RPMI7951 (cell line): ENCODE measurements at regions not wholly inside any gene's neighbourhood (a gene's known extent, or its start where the extent isn't known, plus 50 kb on each side); places are given as distances from the start of the nearest gene placed in this dataset.
"Not testable (repeated sequence)": the region's sequence is repeated elsewhere in the genome, so short reads cannot be mapped to it uniquely, and the experiment has no call there.

Source experiments
- DNase-seq: peaks from one replicate; pipeline ENCODE4 v3.0.0-alpha.2; 2012; ENCODE audit warnings: low read depth

DNA sequence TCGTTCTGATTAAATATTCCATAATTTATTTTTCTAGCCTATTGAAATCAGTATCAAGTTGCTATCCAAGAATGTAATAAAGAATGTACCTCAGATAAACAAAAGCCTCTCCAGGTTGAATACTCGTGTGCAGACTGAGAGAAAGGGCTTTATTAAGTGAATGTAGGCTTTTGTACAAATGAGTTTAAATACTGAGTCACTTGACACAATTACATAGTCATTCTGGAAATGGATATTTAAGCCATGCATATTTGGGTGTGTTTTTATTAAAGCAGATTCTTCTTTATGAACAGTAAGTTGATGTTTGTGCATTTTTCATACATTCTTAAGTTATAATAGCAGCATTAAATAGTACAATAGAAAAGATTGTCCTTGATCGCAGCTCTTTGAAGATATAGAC lies 139.8 kb upstream of the GK2 start:
- no peak for DNase-seq

DNA sequence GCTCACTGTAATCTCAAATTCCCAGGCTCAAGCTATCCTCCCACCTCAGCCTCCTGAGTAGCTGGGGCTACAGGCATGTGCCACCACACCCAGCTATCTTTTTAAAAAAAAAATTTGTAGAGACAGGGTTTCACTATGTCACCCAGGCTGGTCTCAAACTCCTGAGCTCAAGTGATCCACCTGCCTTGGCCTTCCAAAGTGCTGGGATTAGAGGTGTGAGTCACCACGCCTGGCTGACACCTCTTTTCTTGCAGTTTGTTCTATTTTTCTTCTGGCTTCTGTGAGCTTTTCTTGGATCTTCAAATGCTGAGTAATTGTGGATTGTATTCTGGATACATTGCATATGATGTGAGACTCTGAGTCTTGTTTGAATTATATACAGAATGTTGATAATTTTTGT lies 137.3 kb upstream of the GK2 start:
- not testable (repeated sequence) for DNase-seq

DNA sequence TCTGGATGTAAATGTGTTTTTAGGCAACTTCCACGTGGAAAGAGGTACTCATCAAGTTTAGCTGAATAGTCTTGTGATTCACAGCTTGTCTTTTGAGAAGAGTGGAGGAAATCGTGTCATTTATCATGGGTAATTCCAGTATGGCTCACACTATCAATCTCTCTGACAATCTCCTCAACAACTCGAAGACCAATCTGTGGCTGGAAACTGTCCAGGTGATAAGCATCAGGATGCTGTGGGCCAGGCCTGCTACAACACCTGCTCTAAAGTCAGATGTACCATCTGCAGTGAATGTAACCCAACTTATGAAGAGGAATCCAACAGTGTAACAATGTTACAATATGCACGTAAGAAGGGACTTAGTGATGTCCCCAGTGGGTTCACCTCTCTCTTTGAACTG lies 132.1 kb upstream of the GK2 start:
- no peak for DNase-seq

DNA sequence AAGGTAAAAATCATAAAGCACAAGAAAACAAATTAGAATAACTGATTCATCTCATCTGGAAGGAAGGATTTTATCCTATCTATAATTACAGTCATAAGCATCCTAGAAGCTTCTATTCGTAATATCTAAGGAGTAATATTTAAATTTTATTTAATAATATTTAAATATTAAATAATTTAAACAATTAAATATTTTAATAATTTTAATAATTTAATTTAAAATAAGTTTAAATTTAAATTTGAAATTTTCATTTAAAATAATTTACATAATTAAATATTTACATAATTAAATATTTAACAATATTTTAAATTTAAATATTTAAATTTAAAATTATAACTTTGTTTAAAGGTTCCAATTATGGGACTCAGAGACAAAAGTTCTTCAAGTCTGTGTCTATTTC lies 127.5 kb upstream of the GK2 start:
- DNase-seq, result no peak

DNA sequence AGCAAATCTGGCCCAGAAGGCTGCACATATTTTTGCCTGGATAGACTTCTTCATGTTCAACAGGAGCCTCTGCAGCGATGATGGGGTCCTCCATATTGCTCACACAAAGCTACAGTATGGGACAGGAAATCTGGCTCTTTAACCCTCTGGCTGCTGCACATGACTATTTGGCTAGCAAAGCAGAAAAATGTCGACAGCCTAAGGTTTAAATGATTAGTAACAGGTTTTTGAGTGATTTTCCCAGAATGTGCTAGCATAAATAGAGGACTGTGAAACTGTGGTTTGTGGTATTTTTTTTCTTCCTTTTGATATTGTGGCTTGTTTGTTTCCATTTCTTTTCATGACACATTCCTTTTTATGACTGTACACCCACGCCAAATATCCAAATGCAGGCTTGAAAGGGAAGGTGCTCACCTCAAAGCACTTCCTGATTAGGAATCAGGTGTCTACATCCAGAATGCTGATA lies 120.2 kb upstream of the GK2 start:
- DNase-seq, result peak; percentile 0

DNA sequence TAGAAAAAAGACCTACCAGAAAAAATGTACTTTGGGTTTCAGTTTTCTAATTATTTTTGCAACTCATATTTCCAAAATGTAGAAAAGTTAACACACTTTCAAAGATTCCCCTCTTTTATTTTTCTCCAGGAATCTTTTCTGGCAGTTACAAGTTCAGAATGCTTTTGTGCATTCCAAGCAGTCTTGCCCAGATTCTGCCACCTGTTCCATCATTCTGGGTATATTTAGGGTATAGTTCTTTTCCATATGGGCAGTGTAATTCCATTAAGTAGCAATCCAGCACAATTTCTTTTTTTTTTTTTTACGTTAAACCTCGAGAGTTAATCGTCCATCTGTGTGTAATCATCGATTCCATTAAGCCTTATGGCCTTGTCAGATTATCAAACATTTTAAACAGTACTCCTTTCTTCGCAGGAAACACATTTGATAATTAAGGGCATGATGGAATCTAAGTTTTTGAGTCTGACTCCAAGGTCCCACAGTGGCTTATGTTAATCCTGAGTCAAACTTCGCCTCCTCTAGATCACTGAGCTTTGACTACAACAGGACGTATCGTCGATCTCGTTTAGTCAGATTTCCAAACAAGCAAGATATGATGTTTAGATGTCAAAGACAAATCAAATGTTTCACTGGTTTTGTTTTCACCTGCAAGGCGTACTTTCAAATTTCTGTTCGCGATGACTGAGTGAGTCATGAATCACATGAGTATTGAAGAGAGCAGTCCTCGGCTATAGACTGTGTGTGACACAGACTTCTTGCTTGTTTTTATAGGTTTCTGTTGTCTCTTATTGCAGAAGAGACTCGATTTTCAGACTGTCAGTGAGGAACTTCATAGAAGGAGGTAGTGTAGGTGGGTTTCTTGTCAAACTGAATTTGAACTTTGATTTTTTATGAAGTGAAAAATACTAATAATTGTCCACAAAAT lies 118.9 kb upstream of the GK2 start:
- DNase-seq, result no peak

DNA sequence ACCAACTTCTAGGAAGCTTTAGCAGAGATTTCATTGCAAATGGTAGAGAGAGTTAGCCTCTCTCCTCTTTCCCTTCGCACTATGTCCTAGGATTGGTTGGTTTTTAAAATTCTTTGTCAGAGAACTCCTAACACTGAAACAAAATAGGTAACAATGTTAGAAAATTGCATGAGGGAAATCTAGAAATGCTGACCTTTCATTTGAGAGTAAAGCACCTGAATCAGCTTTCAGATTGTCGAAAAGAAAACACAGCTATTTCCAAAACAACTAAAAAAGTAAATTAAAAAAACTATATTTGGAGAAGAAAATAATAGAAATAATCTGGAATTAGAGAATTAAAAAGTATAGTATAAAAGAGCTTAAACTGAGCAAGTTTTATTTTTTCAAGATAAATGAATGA lies 108.1 kb upstream of the GK2 start:
- no peak for DNase-seq

DNA sequence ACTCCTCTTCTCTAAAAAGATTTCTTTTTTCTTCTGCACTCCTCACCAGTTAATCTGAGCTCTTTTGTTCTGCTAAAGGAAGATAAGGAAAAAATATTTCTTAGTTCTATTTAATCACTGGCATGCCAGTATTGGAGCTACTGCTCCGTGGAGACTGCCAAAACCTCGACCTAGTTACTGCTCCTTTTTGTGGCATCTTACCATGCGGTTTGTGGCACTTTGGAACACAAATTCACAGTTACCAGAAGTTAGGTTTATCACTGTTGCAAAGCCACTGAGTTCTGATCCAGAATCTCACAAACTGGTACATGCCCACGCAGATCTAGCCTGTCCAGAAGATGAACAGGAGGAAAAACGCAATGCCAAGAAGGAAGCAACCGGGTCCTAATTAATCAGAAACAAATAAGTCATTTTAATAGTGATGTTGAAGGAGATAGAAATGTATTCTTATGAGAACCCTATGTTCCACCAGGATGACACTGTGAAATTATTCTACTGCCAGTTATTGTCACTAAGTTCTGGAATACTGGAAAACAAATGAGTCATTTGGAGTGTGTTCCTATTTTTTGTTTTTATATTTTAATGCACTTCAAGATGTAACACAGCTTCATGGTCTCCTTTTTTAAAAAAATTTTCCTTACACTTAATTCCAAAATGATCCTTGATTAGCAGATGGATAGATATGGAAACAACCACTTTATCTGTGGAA lies 106.7 kb upstream of the GK2 start:
- DNase-seq, result no peak

DNA sequence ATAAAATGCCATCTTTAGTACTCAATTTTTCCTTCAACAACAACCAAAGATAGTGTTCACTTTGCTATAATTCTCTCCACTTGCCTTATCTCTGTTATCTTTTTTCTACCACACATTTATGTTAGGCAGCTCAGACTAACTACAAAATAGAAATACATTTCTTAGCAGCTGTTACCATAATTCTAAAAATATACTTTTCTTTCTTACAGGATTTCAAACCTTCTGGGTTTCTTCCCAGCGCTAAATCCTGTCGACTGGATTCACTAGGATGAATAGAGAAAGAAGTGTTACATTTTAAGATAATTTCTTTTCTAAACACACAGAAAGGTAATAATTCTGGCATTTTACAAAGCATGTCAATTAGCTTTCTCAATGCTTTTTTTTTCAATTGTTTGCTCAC lies 105.5 kb upstream of the GK2 start:
- no peak for DNase-seq

DNA sequence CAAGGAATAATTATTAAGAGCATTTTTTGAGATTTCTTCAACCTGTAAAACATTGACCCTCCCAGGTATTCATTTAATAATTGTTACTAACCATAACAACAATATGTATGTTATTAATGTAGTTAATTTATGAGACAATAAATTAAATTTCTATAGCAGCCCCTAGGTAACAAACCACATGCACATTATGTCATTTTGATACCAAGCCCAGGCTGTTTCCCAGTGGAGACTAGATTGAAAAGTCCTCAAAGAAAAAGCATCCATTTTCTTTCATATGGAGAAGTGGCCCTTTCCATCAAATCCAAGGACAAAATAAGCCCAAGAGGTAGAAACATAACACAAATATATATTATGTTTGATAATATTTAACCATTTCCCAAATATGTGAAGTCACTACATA lies 104.3 kb upstream of the GK2 start:
- DNase-seq, result no peak

DNA sequence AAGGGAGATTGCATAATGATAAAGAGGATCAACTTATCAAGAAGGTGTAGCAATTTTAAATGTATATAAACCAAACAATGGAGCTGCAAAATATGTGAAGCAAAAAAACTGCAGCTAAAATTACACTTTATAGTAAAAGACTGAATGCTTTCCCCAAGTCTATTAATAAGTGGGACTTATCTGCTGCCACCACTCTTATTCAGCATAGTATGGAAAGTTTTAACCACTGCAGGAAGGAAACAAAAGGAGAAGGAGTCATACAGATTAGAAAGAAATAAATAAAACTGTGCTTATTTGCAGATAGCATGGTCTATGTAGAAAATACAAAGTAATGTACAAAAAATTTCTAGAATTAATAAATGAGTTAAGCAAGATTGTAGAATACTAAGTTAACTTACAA lies 94.1 kb upstream of the GK2 start:
- no peak for DNase-seq

DNA sequence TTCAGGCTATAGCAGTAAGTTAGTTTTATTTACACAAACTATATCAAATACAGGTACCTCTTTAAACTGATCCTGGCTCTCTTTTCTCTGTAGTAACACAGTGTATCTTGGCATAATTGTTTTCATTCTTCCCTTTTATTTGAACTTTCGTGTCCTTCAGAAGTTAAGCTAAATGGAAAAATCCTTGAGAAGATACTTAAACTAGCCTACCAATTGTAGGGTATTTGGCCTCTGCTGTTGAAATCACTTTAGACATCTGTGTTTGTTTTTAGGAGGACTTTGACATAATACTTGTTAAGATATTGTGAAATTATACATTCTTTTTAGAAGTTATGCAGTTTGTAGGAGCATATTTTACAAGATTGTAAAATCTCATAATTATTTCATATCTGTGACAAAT lies 90.3 kb upstream of the GK2 start:
- DNase-seq, result no peak

DNA sequence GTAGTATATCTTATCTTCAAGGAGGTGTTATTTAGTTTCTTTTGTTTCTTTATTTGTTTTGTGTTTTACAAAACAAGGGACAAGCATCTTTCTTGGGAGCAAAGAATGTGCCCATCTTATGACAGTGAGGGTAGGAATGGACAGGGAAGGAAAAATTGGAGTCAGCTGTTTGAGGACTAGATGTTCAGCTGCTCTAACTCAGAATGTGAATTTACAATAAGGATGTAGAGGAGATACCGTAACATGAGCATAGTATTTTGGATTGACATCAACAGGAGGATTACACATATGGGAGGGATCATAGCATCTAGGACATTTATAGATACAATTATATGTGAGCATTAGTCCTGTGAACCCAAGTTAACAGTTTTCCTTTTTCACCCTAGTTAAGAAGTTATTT lies 89.0 kb upstream of the GK2 start:
- no peak for DNase-seq

DNA sequence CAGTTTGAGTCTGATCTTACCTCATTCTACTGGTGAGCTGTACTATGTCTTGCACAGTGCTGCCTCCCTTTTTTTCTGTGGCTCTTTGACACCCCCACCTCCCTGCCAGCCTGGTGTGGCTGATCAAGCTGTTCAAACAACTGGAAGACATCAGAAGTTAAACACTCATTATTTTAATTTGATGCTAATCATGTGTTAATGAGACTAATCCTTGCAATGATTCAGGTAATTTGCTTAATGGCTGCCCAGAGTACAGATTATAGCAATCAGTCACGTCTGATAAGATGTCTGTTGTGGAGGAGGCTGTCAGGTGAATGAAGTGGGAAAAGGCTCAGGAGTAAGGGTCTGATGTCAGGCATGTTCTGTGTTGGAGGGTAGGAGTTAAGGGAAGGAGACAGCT lies 87.4 kb upstream of the GK2 start:
- no peak for DNase-seq

DNA sequence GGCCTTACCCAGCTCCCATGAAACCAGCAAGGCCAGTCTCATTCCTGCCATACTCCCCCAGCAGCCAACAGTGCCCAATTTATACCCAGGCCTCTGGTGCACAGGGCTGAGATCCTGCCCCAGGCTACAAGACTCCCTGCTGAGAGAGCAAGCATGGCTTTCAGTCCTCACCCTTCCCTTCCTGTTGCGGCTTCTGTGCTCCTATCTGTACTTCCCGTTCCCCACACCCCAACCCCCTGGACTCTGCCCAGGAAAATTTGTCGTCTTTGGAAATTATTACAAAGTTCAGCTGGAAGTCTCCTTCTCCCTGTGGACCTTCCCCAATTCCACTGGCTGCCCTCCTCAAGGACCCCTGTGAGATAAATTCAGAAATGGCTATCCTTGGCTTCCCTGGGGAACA lies 84.1 kb upstream of the GK2 start:
- no peak for DNase-seq

DNA sequence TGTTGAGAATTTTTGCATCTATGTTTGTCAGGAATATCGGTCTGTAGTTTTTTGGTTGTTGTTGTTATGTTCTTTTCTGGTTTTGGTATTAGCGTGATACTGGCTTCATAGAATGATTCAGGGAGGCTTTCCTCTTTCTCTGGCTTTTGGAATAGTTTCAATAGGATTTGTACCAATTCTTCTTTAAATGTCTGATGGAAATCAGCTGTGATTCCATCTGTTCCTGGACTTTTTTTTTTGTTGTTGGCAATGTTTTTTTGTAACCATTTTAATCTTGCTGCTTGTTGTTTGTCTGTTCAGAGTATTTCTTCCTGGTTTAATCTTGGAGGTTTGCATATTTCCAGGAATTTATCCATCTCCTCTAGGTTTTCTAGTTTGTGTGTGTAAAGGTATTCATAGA lies 81.5 kb upstream of the GK2 start:
- no peak for DNase-seq

DNA sequence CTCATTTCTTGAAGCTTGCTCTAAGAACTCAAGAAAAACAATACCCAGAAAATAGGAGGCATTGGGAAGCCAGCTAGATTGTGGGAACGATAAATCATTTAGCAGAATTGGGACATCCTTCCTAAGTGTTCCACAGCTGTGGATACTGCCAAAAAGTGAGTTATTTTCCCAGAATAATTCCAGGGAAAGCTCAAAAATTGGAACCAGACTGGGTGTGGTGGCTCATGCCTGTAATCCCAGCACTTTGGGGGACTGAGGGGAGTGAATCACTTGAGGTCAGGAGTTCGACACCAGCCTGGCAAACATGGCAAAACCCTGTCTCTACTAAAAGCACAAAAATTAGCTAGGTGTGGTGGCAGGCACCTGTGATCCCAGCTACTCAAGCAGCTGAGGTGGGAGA lies 68.2 kb upstream of the GK2 start:
- no peak for DNase-seq

DNA sequence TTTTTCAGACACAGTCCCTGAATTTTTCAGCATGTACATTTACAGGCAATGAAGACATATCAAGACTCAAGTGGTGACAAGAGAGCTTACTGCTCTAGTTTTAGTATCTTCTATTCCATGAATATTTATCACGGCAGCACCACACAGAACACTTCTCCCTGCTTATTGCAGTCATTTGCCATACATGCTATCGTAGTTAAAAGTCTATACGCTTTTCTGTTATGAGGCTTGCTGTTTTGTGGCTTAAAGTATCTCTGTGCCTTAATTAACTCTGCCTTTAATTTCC lies 65.4 kb upstream of the GK2 start:
- DNase-seq, result no peak

DNA sequence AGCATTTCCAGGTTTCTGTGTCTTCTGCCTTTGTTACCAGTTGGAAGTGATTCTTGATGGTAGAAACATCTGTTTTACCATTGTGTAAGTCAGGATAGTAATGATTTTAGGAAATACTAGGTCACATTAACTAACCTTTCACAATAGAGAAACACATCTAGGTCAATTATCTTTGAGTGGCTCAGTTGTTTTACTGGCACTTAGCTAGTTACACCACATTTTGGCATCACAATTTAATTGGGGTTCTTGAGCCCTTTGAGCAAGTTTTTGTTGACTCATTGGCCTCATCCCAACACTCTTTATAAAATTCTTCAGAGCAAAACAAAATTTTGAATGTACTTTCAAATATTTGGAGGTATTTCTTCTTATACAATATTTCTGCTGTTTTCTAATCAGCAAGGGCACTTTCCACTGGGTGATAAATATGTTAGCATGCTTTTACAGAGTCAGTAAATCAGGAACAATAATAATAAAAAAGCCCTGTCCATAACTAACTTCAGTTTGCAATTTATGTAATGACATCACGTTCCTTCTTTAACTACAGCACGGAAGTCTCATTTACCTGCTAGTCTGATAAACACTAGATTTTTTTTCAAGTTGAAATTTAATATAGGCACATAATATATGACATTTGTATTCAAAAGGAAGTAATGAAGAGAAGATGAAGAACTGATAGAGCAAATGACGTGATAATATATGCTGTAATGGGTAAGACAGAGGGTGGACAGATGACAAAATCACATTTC lies 64.8 kb upstream of the GK2 start:
- DNase-seq, result no peak

DNA sequence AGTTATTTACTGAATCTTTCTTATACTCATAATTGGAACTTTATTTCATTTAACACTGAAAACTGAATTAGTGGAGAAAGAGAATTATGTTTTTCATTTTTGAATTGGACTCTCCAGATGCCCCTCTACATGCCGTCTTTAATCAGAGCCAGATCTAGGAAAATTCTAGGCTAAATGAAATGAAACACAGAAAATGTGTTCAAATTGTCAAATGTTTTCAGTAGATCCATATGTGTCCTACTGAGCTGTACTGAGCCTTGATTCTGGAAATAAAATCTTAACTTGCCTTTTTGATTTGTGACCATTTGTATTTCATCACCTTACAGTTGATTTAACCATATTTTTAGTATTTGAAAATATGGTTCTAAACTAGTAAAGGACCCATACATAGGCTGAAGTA lies 64.0 kb upstream of the GK2 start:
- DNase-seq, result no peak

DNA sequence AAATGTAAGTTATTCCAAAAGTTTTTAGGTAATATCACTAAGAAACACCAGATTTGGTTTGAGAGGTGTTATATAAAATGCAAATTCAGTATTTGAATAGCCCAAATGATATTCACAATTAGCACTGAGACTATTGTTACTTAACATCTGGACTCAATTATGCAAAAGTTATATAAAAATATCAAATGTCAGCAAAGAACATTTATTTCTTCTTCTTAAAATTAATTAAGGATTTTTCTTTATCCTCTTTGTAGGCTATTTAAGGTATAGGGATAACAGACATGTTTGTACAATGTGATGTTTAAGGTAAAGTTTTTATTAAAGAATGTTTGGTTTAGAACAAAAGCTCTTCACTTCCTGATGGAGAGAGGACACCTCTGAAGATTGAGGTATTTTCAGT lies 63.3 kb upstream of the GK2 start:
- DNase-seq, result no peak

DNA sequence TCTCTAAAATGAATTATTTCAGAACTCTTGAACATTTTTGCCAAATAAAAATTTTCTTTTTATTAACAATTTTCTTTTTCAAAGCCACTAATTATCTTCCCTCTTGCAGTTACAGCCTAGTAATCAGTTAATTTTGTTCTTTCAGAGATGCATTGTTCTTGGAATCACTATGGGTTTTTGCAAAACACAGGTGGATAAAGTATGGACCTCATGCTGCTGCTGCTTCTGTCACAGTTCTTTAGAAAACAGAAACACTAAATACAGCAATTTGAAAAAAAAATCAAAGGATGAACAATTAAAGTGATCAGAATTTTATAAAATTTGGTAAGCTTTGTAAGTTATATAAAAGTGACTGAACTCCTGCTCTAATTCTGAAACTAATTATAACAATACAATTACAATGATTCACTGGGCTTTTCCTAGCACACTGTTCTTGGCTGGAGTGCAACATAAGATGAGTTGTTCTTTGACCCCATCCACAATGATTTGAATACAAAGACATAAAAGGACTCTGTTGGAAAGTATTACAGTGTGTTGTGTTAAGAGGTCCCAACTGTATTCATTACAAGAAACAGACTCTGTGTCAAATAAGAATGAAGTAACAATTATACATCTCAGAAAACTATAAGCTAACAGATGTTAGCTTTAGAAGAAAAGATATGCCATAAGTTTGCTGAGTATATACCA lies 59.4 kb upstream of the GK2 start:
- DNase-seq, result no peak
